Activated CD4-positive, alpha-beta T cell treated with anti-CD3 and anti-CD28 coated beads for 36 hours (primary cell): ENCODE measurements at regions not wholly inside any gene's neighbourhood (a gene's known extent, or its start where the extent isn't known, plus 50 kb on each side); places are given as distances from the start of the nearest gene placed in this dataset.

Experiments used
- ATAC-seq: fragments of 200-7000 bp; cut with Tn5 transposase; one replicate; pipeline ENCODE4 v1.10.0; 2021; ENCODE audit warnings: mild to moderate bottlenecking, moderate library complexity
- CTCF ChIA-PET: fragments of 350-600 bp; sonication (Branson Sonifier 250); formaldehyde crosslinking; loops from one replicate; lab custom pipeline; 2021; ENCODE audit warnings: antibody characterized with exemption; lab: Charles Lee
- POLR2A ChIA-PET: fragments of 350-600 bp; sonication (Branson Sonifier 250); formaldehyde crosslinking; loops from one replicate; lab custom pipeline; 2021; ENCODE audit warnings: antibody characterized with exemption, inconsistent platforms; lab: Charles Lee
- DNase-seq: peaks from one replicate; pipeline ENCODE4 v3.0.0-alpha.2; 2020
- H3K27ac Mint-ChIP-seq: one replicate; pipeline ENCODE4 v1.8.0; 2021; ENCODE audit warnings: mixed read lengths
- H3K27me3 Mint-ChIP-seq: one replicate; pipeline ENCODE4 v1.8.0; 2021; ENCODE audit warnings: mixed read lengths
- H3K36me3 Mint-ChIP-seq: one replicate; pipeline ENCODE4 v1.8.0; 2021; ENCODE audit warnings: low read depth, mixed read lengths
- H3K4me1 Mint-ChIP-seq: one replicate; pipeline ENCODE4 v1.8.0; 2021; ENCODE audit warnings: mixed read lengths
- H3K4me3 Mint-ChIP-seq: one replicate; pipeline ENCODE4 v1.8.0; 2021; ENCODE audit warnings: mild to moderate bottlenecking, moderate library complexity, mixed read lengths
- H3K9me3 Mint-ChIP-seq: one replicate; pipeline ENCODE4 v1.8.0; 2021; ENCODE audit warnings: low read depth, mixed read lengths
- intact Hi-C, 2 experiments: fragments of 100-400 bp; cut with DNase I in 1 of 2; cut with micrococcal nuclease in 1 of 2; formaldehyde crosslinking; loops; one replicate each; pipeline versions ENCODE4 v1.14.2 to v1.15.1; 2022 to 2024; cut with DNase I, micrococcal nuclease

DNA sequence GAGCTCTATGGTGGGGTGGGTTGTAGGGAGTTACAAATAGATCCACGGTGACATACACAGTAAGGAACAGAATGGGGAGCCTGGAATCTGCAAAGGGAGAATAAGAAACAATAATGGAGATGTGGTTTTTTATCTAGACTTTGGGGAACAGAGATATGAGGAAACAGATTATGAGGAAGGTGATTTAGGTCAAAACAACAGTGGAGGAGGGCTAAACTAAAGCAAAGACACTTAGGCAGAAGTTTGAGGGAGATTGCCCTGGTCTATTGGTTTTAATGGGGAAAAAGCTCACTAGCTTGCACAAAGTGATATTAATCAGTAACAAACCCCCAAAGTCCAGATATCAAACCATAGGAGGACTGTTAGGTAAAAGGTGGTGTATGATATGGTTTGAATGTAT is 144.5 kb upstream of the DYRK2 start:
- CTCF ChIA-PET: no interaction called here
- Mint-ChIP-seq H3K9me3 (no peaks in the 10 kb centered on the region), H3K36me3 (no peaks in the 10 kb centered on the region), H3K4me3 (no peak overlapping the region), H3K27me3 (no peaks in the 10 kb centered on the region), H3K27ac (no peak overlapping the region), H3K4me1 (peaks cover 12% of the 10 kb centered on the region)
- POLR2A ChIA-PET: no interaction called here
- intact Hi-C loops: no loop called here
- no peak for ATAC-seq
- no peak for DNase-seq

DNA sequence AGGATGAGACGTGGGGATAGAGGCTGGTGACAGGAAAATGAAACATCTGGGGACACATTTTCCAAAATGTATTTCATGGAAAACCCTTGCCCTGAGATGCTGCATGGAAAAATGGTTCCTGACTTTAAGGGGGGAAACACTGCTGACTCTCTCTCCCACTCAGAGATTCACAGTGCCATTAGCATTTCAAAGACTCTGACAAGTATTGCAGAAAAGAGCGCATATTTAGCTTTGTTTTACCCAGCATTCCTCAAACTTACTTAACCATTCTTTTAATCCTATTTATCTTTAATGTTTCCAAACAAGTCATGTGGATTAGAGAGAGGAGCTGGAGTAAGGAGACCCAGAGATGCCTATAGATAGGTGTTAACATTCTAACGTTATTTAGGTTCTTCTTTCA is 141.8 kb upstream of the DYRK2 start:
- ChIA-PET CTCF (interaction anchor here (0.6 to 1.3 kb wide), 2 partner anchors 10 to 436 kb away, joined by 4 read pairs; no protein-coding TSS in a partner anchor), POLR2A (interaction anchor here (0.6 kb wide), 1 partner anchor 104 kb away, joined by 3 read pairs; no protein-coding TSS in a partner anchor)
- no peak for ATAC-seq
- no peaks in the 10 kb centered on the region for H3K27me3 Mint-ChIP-seq
- intact Hi-C loops: no loop called here
- H3K4me3 Mint-ChIP-seq: no peak overlapping the region
- H3K4me1 Mint-ChIP-seq: no peaks in the 10 kb centered on the region
- no peaks in the 10 kb centered on the region for H3K9me3 Mint-ChIP-seq
- no peak for DNase-seq
- no peak overlapping the region for H3K27ac Mint-ChIP-seq
- H3K36me3 Mint-ChIP-seq: no peaks in the 10 kb centered on the region

DNA sequence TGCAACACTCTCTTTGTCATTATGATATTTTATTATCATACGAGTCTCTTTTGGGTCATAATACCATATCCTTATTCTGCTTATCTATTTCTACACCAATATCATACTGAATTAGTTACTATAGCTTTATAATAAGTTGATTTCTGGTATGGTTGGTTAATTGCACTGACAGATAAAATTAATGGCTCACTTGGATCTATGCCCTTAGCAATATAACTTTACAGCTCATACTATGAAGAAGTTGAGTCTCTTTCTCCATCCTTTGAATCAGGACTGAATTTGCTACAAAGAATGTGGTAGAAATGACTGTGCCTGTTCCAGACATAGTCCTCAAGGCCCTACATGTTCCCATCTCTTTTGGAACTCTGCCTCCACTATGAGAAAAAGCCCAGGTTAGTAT is 139.7 kb upstream of the DYRK2 start:
- no peak for ATAC-seq
- ChIA-PET CTCF (interaction anchor here (0.7 to 0.9 kb wide), 2 partner anchors 154 to 368 kb away, joined by 3 read pairs; no protein-coding TSS in a partner anchor), POLR2A (no interaction called here)
- Mint-ChIP-seq H3K9me3 (no peaks in the 10 kb centered on the region), H3K36me3 (no peaks in the 10 kb centered on the region), H3K27ac (no peak overlapping the region), H3K4me1 (peaks cover 7% of the 10 kb centered on the region), H3K4me3 (no peak overlapping the region), H3K27me3 (no peaks in the 10 kb centered on the region)
- intact Hi-C loops: no loop called here
- no peak for DNase-seq

DNA sequence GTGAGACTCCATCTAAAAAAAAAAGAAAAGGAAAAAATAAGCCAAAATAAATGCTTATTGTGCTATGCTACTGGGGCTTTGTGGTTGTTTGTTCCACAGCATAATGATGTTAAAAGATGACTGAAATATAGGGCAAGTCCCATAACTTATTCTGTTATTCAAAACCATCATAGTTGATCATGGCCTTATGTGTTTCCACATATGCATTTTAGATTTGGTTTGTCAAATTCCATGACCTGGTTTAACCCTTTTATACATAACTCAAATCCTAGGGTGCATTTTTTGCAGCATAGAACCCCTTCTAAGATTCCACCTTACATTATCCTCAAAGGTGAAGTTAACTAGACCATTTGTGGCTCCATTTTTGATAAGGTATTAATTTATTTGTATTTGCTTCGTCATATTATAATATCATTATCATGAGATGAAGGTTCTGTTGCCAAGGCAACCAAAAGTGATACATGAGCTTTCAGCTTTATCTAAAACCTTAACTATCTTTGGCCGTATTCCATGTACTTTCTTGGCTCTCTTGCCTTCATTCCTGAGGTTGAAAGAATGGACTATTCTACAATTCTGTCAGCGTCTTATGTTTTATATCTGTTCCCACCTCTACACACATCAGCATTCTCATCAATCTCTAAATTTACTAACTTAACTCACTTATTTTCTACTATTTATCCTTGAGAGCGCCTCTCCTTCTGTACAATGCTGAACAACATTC is 138.7 kb upstream of the DYRK2 start:
- no peaks in the 10 kb centered on the region for H3K27me3 Mint-ChIP-seq
- no peaks in the 10 kb centered on the region for H3K9me3 Mint-ChIP-seq
- ATAC-seq (no peak), DNase-seq (no peak)
- intact Hi-C loops: no loop called here
- H3K4me3 Mint-ChIP-seq: no peak overlapping the region
- no peaks in the 10 kb centered on the region for H3K36me3 Mint-ChIP-seq
- ChIA-PET POLR2A (no interaction called here), CTCF (no interaction called here)
- H3K27ac Mint-ChIP-seq: no peak overlapping the region
- peaks cover 13% of the 10 kb centered on the region for H3K4me1 Mint-ChIP-seq

DNA sequence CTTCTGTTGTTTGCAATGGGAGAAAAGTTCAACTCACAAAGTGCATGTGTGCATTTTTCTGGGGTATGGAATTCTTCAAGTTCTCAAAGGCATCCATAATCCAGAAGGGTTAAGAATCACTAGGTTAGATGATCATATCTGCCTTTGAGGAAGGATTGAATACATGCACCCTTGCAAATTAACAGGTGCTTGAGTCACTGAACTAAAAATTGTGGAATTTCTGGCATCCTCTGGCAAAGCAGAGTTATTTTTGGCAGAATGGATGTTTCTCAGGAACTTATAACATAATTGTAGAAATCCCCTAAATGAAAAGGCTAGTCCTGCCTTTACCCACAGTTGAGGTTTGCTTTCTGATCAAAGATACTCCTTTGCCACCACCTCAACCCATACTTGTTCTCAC is 136.5 kb upstream of the DYRK2 start:
- Mint-ChIP-seq H3K4me3 (no peak overlapping the region), H3K9me3 (no peaks in the 10 kb centered on the region), H3K27me3 (no peaks in the 10 kb centered on the region), H3K36me3 (no peaks in the 10 kb centered on the region), H3K4me1 (peaks cover 35% of the 10 kb centered on the region), H3K27ac (no peak overlapping the region)
- DNase-seq (no peak), ATAC-seq (no peak)
- intact Hi-C loops: no loop called here
- POLR2A ChIA-PET: no interaction called here
- CTCF ChIA-PET: interaction anchor here (0.5 to 0.9 kb wide), 4 partner anchors 12 to 496 kb away, joined by 3 to 4 read pairs (median 3); no protein-coding TSS in a partner anchor

DNA sequence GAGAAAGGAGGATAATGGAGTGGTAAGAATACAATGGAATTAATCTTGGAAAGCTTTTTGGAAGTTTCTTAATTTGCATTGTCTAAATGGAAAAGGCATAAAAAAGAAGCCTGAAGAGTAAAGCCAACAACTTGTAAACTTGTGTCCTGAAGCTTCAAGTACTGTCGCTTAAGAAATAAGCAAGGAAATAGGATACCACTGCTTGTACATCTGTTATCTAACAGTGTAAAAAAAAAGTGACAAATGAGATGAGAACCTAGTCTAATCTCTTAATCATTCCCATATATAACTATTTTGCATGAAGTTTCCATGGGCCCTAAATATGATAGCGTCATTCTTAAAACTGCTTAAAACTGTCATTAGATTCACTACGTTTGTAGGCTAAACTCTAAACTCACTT is 134.0 kb upstream of the DYRK2 start:
- H3K27ac Mint-ChIP-seq: no peak overlapping the region
- CTCF ChIA-PET: interaction anchor here (0.8 to 1.5 kb wide), 2 partner anchors 13 to 428 kb away, joined by 4 to 7 read pairs; no protein-coding TSS in a partner anchor
- no peaks in the 10 kb centered on the region for H3K9me3 Mint-ChIP-seq
- ATAC-seq: no peak
- no peak for DNase-seq
- POLR2A ChIA-PET: interaction anchor here (0.6 kb wide), 1 partner anchor 66 kb away, joined by 3 read pairs; no protein-coding TSS in a partner anchor
- no peaks in the 10 kb centered on the region for H3K36me3 Mint-ChIP-seq
- H3K4me1 Mint-ChIP-seq: peaks cover 36% of the 10 kb centered on the region
- no peak overlapping the region for H3K4me3 Mint-ChIP-seq
- intact Hi-C loops: no loop called here
- no peaks in the 10 kb centered on the region for H3K27me3 Mint-ChIP-seq

DNA sequence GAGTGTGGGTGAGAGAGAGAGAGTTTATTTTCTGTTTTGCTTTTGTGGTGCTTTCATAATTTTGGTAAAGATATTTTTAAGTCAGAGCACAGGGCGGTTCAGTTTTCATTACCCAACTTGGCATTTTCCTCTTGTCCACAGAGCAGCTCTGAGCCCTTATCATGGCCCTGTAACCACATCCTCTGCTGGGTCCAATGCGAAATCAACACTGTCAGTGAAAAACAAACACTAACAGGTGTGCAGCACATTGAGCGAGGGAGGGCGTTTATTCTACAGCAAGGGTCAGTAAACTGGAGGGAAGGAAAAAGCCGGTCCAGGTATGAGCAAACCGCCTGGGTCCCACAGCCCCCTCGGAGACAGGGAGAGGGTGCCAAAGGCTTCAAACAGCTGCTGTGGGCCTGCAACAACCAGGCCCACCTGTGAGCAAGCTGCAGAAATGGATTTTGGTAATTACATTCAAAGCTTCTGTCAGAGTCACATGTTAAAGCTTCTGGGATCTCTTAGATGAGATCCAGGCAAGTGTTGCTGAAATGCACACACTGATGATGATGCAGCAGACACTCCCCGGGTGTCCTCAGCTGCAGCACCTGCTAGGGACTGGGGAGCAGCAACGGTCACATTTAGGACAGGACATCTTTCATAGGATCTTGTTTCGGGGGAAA is 132.7 kb upstream of the DYRK2 start:
- H3K4me3 Mint-ChIP-seq: no peak overlapping the region
- peak; percentile 61 for ATAC-seq
- H3K36me3 Mint-ChIP-seq: no peaks in the 10 kb centered on the region
- ChIA-PET POLR2A (no interaction called here), CTCF (interaction anchor here (1.0 kb wide), 1 partner anchor 516 kb away, joined by 3 read pairs; no protein-coding TSS in a partner anchor)
- H3K27ac Mint-ChIP-seq: no peak overlapping the region
- H3K4me1 Mint-ChIP-seq: peaks cover 36% of the 10 kb centered on the region
- intact Hi-C loops: no loop called here
- DNase-seq: peak; percentile 18
- no peaks in the 10 kb centered on the region for H3K9me3 Mint-ChIP-seq
- no peaks in the 10 kb centered on the region for H3K27me3 Mint-ChIP-seq

DNA sequence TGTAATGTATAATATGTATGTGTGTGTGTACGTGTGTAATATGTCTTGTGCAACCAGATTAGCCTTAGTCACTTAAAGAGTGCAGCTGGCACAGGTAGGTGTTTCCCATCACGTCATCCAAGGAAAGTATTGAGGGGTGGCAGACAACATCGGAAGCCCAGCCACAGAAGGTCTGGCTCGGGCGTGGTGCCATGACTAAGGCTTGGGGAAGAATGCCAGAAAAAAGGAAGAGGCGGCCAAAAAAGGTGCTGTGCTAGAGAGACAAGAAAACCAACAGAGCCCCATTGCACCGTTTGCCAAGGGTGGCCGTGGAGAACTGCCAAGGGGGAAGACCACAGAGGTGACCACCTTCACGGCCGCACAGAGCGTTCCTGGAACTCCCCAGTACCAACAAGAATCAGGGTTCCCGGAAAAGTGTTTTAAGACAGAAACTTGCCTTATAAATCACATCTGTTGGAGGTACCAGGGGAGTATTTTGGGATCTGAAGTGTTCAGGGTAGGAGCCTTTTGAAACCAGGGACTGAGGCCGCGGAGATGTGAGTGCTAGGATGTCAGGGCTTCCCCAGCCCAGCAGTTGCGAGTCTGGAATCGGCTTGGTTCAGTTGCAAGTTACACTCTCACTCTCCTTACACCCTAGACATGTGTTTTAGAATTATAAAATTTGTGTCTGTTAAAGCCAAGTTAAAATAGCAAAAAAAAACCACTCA is 131.2 kb upstream of the DYRK2 start:
- H3K4me1 Mint-ChIP-seq: peaks cover 34% of the 10 kb centered on the region
- CTCF ChIA-PET: no interaction called here

DNA sequence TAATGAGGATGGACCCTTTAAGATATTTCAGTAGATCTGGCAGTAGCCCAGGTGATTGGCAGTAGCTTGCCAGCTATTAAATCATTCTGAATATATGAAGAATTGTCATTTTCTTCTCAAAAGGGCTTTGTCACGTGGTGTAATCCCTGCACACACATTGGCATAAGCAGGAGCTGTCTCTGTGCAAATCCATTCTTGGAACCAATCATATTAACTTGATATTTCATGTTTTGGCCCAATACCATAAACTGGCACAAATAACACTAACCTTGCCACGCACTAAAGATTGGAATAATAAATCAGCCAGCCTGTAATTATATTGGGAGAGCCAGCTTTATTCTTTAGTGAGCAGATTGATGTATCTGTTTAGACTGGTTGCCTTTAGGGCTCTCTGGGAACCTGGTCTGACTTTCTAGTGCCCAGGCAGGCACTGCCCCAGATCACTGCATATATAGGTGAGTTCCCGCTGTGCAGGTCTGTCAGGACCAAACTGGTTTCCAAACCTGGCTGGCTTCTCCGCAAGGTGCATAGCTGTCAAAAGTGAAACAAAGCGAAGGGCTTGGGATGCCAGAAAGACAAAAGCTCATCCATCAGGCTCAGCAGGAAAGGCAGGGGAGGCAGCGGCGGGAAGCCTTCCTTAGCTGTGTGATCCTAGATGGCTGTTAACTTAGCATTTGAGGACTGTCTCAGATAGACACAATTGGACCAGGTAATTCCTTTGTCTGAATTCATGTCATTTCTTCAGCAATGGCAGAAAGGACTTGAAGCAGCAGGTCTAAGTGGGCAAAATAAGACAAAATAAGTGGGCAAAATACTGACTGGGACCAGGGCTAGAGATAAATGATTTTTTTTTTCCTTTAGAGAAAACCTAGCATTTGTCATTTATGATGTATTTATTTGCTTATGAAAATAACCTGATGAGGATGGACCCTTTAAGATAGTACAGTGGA is 128.8 kb upstream of the DYRK2 start:
- CTCF ChIA-PET: no interaction called here
- POLR2A ChIA-PET: no interaction called here
- no peaks in the 10 kb centered on the region for H3K36me3 Mint-ChIP-seq
- intact Hi-C loops: no loop called here
- no peaks in the 10 kb centered on the region for H3K27me3 Mint-ChIP-seq
- ATAC-seq (no peak), DNase-seq (no peak)
- peaks cover 3% of the 10 kb centered on the region for H3K9me3 Mint-ChIP-seq
- H3K27ac Mint-ChIP-seq: no peak overlapping the region
- peaks cover 24% of the 10 kb centered on the region for H3K4me1 Mint-ChIP-seq
- H3K4me3 Mint-ChIP-seq: no peak overlapping the region

More for the DNA sequence above, 131.2 kb upstream of the DYRK2 start:
- ATAC-seq (no peak), DNase-seq (no peak)
- POLR2A ChIA-PET: no interaction called here
- intact Hi-C loops: no loop called here
- Mint-ChIP-seq H3K9me3 (peaks cover 3% of the 10 kb centered on the region), H3K27me3 (no peaks in the 10 kb centered on the region), H3K27ac (no peak overlapping the region), H3K36me3 (no peaks in the 10 kb centered on the region), H3K4me3 (no peak overlapping the region)

DNA sequence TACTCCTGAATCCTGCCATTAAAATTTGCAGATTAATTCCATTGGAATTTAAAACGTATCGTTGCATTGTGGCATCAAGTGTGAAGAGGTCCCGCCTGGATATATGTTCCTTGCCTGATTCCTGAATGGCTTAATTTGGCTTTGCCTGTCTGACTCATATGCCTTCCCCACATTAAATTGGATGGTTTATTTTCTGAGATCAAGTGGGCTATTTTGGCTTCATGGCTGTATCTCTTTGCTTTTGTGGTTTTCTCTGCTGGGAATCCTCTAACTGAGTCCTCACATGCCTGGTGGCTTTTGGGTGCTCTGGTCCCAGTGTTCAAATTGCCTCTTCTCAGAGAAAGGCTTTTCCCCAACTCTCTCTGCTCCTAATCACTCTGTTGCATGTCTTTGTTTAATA is 127.9 kb upstream of the DYRK2 start:
- H3K4me1 Mint-ChIP-seq: peaks cover 16% of the 10 kb centered on the region
- H3K4me3 Mint-ChIP-seq: no peak overlapping the region
- DNase-seq (no peak), ATAC-seq (no peak)
- no peak overlapping the region for H3K27ac Mint-ChIP-seq
- H3K36me3 Mint-ChIP-seq: no peaks in the 10 kb centered on the region
- intact Hi-C loops: no loop called here
- H3K9me3 Mint-ChIP-seq: peaks cover 3% of the 10 kb centered on the region
- ChIA-PET CTCF (no interaction called here), POLR2A (no interaction called here)
- H3K27me3 Mint-ChIP-seq: no peaks in the 10 kb centered on the region

DNA sequence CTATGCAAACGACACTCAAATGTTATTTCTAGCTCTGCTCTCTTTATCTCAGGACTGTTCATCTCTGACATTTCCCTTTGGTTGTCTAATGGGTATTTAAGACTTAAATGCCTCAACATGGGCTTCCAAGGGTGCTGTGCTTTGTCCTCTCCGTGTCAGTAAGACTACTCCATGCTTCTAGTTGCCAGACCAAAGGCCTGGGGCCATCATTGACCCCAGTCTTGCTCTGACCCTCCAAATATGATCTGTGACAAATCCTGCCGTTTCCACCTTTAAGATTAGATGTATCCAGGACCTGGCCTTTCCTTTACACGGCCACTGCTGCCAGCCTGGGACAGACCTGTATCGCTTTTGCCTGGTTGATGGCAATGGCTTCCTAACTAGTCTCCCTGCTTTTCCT is 126.3 kb upstream of the DYRK2 start:
- no peak overlapping the region for H3K27ac Mint-ChIP-seq
- DNase-seq (no peak), ATAC-seq (no peak)
- no peaks in the 10 kb centered on the region for H3K36me3 Mint-ChIP-seq
- H3K9me3 Mint-ChIP-seq: peaks cover 3% of the 10 kb centered on the region
- CTCF ChIA-PET: no interaction called here
- no peaks in the 10 kb centered on the region for H3K27me3 Mint-ChIP-seq
- H3K4me3 Mint-ChIP-seq: no peak overlapping the region
- POLR2A ChIA-PET: no interaction called here
- no peaks in the 10 kb centered on the region for H3K4me1 Mint-ChIP-seq
- intact Hi-C loops: no loop called here
